ENCODE measurements at regions not wholly inside any gene's neighbourhood (a gene's known extent, or its start where the extent isn't known, plus 50 kb on each side); places are given as distances from the start of the nearest gene placed in this dataset.
"Not testable (repeated sequence)": the region's sequence is repeated elsewhere in the genome, so short reads cannot be mapped to it uniquely, and the experiment has no call there.

- intact Hi-C loops (cut with DNase I) = no loop called here
- DNase-seq (ENCODE audit: low spot score) (no peak), ATAC-seq (no peak)
Observed at GRCh38 chr5:162558120-162558519, 490.5 kb downstream of the GABRG2 start.

GRCh38 chr5:162567644-162568043 lies 500.1 kb downstream of the GABRG2 start:
- no peak for ATAC-seq
- no peak for DNase-seq (ENCODE audit: low spot score)
- intact Hi-C loops (cut with DNase I) = no loop called here

- intact Hi-C loops (cut with DNase I) = no loop called here
- DNase-seq (ENCODE audit: low spot score) = no peak
Observed at GRCh38 chr5:162573758-162574157, 506.2 kb downstream of the GABRG2 start.

GRCh38 chr5:162591724-162592123 lies 524.2 kb downstream of the GABRG2 start:
- ATAC-seq (no peak), DNase-seq (ENCODE audit: low spot score) (no peak)
- intact Hi-C loops (cut with DNase I) = no loop called here

More at GRCh38 chr5:162573758-162574157, 506.2 kb downstream of the GABRG2 start:
- no peak for ATAC-seq

- intact Hi-C loops (cut with DNase I) = no loop called here
- DNase-seq (ENCODE audit: low spot score) (no peak), ATAC-seq (no peak)
Observed at GRCh38 chr5:162593881-162594280, 526.3 kb downstream of the GABRG2 start.

- ATAC-seq (no peak), DNase-seq (ENCODE audit: low spot score) (no peak)
- intact Hi-C loops (cut with DNase I) = no loop called here
Observed at GRCh38 chr5:162603443-162604070, 536.0 kb downstream of the GABRG2 start.

- ATAC-seq (no peak), DNase-seq (ENCODE audit: low spot score) (no peak)
- intact Hi-C loops (cut with DNase I) = no loop called here
Observed at GRCh38 chr5:162607879-162608278, 540.3 kb downstream of the GABRG2 start.

GRCh38 chr5:162621726-162622263 lies 554.2 kb downstream of the GABRG2 start:
- intact Hi-C loops (cut with DNase I); ATAC-seq; DNase-seq (ENCODE audit: low spot score): not testable (repeated sequence)

- no peak for DNase-seq (ENCODE audit: low spot score)
- ATAC-seq = no peak
- intact Hi-C loops (cut with DNase I) = no loop called here
Observed at GRCh38 chr5:162624110-162624509, 556.5 kb downstream of the GABRG2 start.

GRCh38 chr5:162637481-162637880 lies 569.9 kb downstream of the GABRG2 start:
- intact Hi-C loops (cut with DNase I) = no loop called here
- ATAC-seq (no peak), DNase-seq (ENCODE audit: low spot score) (no peak)

GRCh38 chr5:162638849-162639248 lies 571.3 kb downstream of the GABRG2 start:
- DNase-seq (ENCODE audit: low spot score) (no peak), ATAC-seq (no peak)
- intact Hi-C loops (cut with DNase I) = no loop called here

- DNase-seq (ENCODE audit: low spot score) = no peak
Observed at GRCh38 chr5:162641142-162641813, 573.7 kb downstream of the GABRG2 start.

GRCh38 chr5:162654661-162655405 lies 587.3 kb downstream of the GABRG2 start:
- DNase-seq (ENCODE audit: low spot score) (no peak), ATAC-seq (no peak)
- intact Hi-C loops (cut with DNase I) = no loop called here

More at GRCh38 chr5:162641142-162641813, 573.7 kb downstream of the GABRG2 start:
- ATAC-seq = no peak
- intact Hi-C loops (cut with DNase I) = no loop called here

- DNase-seq (ENCODE audit: low spot score) (no peak), ATAC-seq (no peak)
- intact Hi-C loops (cut with DNase I) = no loop called here
Observed at GRCh38 chr5:162657076-162657475, 589.5 kb downstream of the GABRG2 start.

- DNase-seq (ENCODE audit: low spot score) = no peak
- intact Hi-C loops (cut with DNase I) = no loop called here
- no peak for ATAC-seq
Observed at GRCh38 chr5:162664846-162665245, 597.3 kb downstream of the GABRG2 start.

- no peak for DNase-seq (ENCODE audit: low spot score)
- intact Hi-C loops (cut with DNase I) = no loop called here
- no peak for ATAC-seq
Observed at GRCh38 chr5:162668926-162669325, 601.4 kb downstream of the GABRG2 start.

- ATAC-seq = peak; percentile 64
- intact Hi-C loops (cut with DNase I) = no loop called here
- DNase-seq (ENCODE audit: low spot score) = no peak
Observed at GRCh38 chr5:162672061-162672460, 604.5 kb downstream of the GABRG2 start.

- intact Hi-C loops (cut with DNase I) = no loop called here
- no peak for DNase-seq (ENCODE audit: low spot score)
- no peak for ATAC-seq
Observed at GRCh38 chr5:162683284-162683683, 615.7 kb downstream of the GABRG2 start.

- intact Hi-C loops (cut with DNase I) = no loop called here
- ATAC-seq = no peak
- DNase-seq (ENCODE audit: low spot score) = no peak
Observed at GRCh38 chr5:162684145-162684544, 616.6 kb downstream of the GABRG2 start.

GRCh38 chr5:162685302-162685701 lies 617.7 kb downstream of the GABRG2 start:
- intact Hi-C loops (cut with DNase I) = no loop called here
- ATAC-seq = no peak

More at GRCh38 chr5:162685302-162685701, 617.7 kb downstream of the GABRG2 start:
- DNase-seq (ENCODE audit: low spot score) = no peak
